NCI-H146 treated with DMSO at 0.1 percent for 48 hours (cell line): ENCODE measurements at regions not wholly inside any gene's neighbourhood (a gene's known extent, or its start where the extent isn't known, plus 50 kb on each side); places are given as distances from the start of the nearest gene placed in this dataset.

ENCODE experiments used
- DNase-seq: peaks from one replicate; lab custom pipeline; 2025; ENCODE audit not compliant: unreplicated experiment; lab: John Stamatoyannopoulos, UW

- DNase-seq, result no peak
These were observed 175.8 kb downstream of the CBLN2 start for GRCh38 chr18:72368308-72368707.

DNA sequence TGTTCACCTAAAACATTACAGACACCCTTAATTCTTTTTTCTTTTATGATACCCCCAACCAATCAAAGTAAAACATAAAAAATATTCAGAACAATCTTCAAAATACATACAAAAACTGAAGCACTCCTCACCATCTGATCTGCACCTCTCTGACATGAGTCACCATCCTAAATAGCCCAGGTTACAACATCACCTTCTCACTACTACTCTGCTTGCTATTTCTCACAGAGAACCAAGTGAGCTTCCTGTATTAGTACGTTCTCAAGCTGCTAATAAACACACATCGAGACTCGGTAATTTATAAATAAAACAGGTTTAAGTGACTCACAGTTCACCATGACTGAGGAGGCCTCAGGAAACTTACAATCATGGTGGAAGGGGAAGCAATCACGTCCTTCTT, 183.5 kb downstream of the CBLN2 start:
- no peak for DNase-seq

DNA sequence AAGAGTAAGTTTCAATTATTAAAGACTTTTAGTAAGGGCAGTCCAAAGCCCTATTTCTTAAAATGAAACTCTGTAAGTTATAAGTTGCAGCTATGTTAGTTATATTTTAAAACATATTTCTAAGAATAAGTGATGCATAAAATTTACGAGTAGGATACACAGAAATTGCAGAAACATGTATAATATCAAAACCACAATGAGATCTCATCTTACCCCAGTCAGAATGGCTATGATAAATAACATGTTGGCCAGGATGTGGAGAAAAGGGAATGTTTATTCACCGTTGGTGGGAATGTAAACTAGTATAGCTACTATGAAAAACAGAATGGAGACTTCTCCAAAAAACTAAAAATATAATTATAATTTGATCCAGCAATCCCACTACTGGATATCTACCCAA, 201.2 kb downstream of the CBLN2 start:
- no peak for DNase-seq

GRCh38 chr18:72339976-72340375, 204.2 kb downstream of the CBLN2 start:
- no peak for DNase-seq

DNA sequence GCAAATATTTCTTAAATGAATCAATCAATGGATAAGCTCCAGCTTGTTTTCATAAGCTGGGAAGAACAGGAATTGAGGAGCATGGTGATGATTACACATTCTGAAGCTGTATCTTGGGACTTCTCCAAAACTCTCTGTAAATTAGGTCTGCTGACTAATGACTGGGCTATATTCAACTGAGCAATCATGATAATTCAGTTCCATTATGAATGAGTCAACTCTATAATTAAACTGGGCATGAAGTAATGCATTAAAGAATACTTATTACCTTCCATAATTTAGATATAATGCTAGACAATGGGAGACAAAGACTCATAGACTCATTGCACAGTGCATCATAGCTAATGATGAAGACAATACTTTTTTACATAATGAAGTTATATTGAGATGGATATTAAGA, 207.4 kb downstream of the CBLN2 start:
- DNase-seq, result no peak

DNA sequence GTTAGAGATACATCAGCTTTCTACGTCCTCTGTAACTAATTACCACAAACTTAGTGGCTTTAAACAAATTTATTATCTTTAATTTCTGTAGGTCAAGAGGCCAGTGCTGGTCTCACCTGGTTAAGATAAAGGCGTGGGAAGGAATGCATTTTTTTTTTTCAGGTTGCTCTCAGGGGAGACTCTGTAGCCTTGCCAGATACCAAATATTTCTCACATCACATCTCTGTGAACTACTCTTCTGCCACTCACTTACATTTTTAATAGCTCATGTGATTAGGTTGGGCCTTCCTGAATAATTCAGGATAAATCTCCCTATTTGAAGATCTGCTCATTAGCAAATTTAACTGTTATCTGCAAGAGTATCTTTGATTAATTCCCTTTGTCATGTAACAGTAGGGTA, 214.6 kb downstream of the CBLN2 start:
- DNase-seq, result no peak

DNA sequence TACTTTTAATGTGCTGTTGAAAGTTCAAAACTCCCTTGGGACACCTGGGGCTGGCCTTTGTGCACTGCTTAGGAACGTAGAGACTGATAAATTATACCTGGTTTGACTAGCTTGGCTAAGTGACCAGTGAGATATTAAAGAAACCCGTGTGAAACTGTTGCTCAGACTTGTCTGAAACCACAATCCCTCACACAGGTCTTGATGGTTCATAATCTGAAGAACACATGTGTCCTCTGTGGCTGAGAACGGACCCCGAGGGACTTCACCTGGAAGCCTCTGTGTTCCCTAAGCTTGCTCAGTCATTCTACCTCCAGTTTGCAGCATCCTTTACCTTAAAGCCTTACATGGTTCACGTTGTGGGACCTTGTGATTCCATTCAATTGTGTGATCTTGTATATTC, 218.8 kb downstream of the CBLN2 start:
- DNase-seq, result no peak

GRCh38 chr18:72324677-72325076, 219.5 kb downstream of the CBLN2 start:
- DNase-seq, result no peak

DNA sequence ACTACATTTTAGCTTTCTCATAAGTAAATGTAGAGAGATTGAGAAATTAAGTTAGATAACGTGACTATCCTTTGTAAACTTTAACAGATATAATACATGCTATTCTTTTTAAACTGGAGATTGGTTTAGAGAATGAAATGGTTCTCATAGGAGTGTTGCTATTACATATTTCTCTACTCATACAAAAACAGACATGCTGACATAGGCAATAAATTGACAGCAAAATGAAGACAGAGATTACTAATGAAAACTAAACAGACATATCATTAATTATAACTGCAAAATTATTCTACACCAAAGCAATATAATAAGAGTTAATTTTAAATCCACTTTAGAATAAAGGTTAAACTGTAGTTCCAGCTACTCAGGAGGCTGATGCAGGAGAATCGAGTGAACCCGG, 227.6 kb downstream of the CBLN2 start:
- no peak for DNase-seq

- DNase-seq, result no peak
These were observed 260.8 kb downstream of the CBLN2 start for GRCh38 chr18:72283148-72283925.

DNA sequence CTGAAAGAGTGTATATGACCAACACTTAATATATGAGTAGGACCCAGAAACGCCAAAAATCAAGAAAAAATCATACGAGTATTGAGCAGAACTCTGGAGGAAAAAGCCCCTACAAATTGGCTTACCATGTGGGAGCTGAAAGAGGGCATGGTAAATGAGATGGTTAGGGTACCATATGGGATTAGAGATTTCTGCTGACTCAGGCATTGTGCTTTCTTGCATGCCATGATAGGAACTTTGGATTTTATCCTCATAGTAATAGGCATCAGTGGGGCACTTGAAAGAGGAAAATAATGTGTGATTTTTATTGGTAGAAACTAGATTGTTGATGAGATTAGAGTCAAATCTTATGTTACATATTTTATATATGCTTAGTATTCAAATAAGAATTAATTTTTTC, 271.1 kb downstream of the CBLN2 start:
- DNase-seq, result no peak

DNA sequence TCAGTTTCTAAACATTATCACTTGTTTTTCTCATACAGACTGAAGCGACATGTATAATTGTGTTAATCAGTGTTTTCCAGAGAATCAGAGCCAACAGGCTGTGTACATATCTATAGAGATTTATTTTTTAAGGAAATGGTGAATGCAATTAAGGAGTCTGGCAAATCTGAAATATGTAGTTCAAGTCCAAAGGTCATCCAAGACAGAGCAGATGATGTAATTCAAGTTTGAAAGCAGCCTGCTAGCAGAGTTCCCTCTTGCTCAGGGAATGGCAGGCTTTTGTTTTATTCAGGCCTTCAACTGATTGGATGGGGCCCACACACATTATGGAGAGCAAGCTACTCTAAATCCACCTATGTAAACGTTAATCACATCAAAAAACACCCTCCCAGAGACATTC, 282.6 kb downstream of the CBLN2 start:
- no peak for DNase-seq

GRCh38 chr18:72246076-72246475, 298.1 kb downstream of the CBLN2 start:
- DNase-seq, result no peak

DNA sequence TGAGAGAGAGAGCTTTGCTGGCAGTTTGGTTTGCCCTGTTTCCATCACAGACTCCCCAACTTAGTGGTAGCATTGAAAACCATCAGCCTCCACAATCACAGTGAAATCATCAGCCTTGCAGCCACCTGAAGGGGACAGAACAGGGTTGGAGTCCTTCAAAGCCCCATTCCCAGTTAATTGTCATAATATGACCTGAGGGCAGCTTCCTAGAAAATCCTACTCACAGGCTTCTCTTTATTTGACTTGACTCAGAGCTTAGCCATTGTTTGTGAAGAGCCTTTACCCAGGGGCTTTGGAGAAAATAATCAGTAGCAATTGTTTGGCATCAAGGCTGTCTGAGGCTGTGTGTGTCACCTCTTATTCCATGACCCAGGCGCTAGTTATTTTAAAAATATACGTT, 308.7 kb downstream of the CBLN2 start:
- peak; percentile 98 for DNase-seq

GRCh38 chr18:72233106-72233505, 311.0 kb downstream of the CBLN2 start:
- peak; percentile 63 for DNase-seq

GRCh38 chr18:72232644-72233043, 311.5 kb downstream of the CBLN2 start:
- DNase-seq, result no peak

DNA sequence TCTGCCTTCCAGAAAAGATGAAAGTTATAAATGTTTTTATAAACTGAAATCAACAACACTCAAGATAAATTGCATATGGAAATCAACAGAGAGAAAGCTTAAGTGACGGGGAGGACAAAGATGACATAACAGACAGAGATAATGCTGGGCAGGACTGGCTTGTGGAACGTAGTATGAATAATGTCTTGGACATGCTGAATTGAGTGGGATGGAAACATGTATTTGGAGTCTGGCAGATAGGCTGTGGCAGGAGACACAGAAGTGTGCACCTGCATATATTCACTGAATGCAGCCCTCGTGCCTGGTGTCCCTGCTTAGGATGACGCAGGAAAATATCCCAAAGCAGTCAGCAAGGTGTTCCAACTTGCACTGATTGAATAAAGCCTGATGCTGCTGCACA, 318.2 kb downstream of the CBLN2 start:
- no peak for DNase-seq

DNA sequence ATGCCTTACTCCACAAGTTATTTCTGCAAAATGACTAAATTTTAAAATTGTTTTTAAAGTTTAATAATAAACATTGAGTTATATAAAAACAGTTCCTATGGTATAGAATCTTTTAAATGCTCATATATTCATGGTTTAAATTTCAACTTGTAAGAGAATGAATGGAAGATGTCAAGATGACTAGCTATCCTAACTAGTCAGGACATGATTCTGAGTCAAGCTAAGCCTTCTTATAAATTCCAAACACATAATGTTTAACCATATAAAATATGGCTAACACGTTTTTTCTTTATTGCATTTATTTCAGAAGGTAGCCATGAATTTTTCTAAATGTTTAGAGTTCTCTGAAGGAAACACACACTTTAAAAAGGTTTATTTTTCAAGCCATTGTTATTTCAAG, 320.4 kb downstream of the CBLN2 start:
- DNase-seq, result no peak

GRCh38 chr18:72208920-72209676, 335.0 kb downstream of the CBLN2 start:
- DNase-seq, result no peak

- DNase-seq, result no peak
These were observed 336.9 kb downstream of the CBLN2 start for GRCh38 chr18:72207280-72207679.

GRCh38 chr18:72206814-72207213, 337.3 kb downstream of the CBLN2 start:
- no peak for DNase-seq

GRCh38 chr18:72201032-72201431, 343.1 kb downstream of the CBLN2 start:
- DNase-seq, result no peak

- DNase-seq, result no peak
These were observed 346.6 kb downstream of the CBLN2 start for GRCh38 chr18:72197591-72197990.
